Lower leg skin (tissue), 3 donors: ENCODE measurements at regions not wholly inside any gene's neighbourhood (a gene's known extent, or its start where the extent isn't known, plus 50 kb on each side); places are given as distances from the start of the nearest gene placed in this dataset.

Experiments
- POLR2A ChIP-seq, 2 donors: fragments of 450-650 bp; IDR thresholded peaks; one replicate each; pipeline ENCODE4 v1.6.1; 2016 to 2017; ENCODE audit warnings: antibody characterized with exemption in 2 of 2, mild to moderate bottlenecking in 1 of 2, moderate library complexity in 1 of 2
- TF ChIP-seq, protein P1 (sequence below), 3 donors: fragments of 450-650 bp; IDR thresholded peaks; one replicate each; pipeline ENCODE4 v1.5.1; 2016; ENCODE audit warnings: antibody characterized with exemption in 3 of 3, mild to moderate bottlenecking in 3 of 3, moderate library complexity in 2 of 3

- TF ChIP-seq, protein P1, sequence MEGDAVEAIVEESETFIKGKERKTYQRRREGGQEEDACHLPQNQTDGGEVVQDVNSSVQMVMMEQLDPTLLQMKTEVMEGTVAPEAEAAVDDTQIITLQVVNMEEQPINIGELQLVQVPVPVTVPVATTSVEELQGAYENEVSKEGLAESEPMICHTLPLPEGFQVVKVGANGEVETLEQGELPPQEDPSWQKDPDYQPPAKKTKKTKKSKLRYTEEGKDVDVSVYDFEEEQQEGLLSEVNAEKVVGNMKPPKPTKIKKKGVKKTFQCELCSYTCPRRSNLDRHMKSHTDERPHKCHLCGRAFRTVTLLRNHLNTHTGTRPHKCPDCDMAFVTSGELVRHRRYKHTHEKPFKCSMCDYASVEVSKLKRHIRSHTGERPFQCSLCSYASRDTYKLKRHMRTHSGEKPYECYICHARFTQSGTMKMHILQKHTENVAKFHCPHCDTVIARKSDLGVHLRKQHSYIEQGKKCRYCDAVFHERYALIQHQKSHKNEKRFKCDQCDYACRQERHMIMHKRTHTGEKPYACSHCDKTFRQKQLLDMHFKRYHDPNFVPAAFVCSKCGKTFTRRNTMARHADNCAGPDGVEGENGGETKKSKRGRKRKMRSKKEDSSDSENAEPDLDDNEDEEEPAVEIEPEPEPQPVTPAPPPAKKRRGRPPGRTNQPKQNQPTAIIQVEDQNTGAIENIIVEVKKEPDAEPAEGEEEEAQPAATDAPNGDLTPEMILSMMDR (IDR thresholded peaks at IDR 0.05): no peak
- TF ChIP-seq POLR2A (IDR thresholded peaks at IDR 0.05): no peak
These were observed 85.5 kb upstream of the RSPO3 start for GRCh38 chr6:127032971-127033370.
